ENCODE measurements at regions not wholly inside any gene's neighbourhood (a gene's known extent, or its start where the extent isn't known, plus 50 kb on each side); places are given as distances from the start of the nearest gene placed in this dataset.

DNA sequence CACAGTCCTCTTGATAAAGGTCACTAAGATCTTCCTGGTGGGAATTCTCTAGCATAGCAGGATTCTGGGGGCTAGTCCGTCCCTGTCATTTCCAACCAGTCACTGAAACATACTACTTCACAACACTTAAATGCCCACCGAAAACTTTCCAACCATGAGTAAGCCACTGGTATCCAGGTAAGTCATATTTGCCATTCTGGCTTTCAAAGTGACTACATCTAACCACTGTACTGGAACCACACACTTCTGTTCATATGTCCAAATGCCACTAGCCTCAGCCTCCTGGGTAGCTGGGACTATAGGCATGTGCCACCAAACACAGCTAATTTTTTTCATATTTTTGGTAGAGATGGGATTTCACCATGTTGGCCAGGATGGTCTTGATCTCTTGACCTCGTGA lies 64.3 kb upstream of the VANGL1 start:
- DNase-seq, result no peak

DNA sequence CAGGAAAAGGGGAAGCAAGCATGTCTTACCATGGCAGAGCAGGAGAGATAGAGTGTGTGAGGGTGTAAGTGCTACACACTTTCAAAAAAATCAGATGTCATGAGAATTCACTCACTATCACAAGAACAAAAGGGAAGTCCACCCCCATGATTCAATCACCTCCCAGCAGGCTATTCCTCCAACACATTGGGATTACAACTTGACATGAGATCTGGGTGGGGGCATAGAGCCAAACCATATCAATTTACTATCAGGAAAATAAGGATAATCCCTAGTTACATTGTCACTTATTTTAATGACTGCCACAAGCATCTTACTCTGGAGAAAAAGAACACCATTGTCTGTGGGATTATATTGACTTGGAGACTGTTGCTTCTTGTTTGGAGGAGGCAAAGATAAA lies 66.1 kb upstream of the VANGL1 start:
- DNase-seq, result no peak

DNA sequence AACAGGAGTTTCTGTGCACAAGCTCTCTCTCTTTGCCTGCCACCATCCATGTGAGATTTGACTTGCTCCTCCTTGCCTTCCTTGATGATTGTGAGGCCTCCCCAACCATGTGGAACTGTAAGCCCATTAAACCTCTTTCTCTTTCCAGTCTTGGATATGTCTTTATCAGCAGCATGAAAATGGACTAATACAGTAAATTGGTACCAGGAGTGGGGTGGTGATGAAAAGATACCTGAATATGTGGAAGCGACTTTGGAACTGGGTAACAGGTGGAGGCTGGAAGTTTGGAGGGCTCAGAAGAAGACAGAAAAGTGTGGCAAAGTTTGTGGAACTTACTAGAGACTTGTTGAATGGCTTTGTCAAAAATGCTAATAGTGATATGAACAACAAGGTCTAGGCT lies 69.1 kb upstream of the VANGL1 start:
- no peak for DNase-seq

DNA sequence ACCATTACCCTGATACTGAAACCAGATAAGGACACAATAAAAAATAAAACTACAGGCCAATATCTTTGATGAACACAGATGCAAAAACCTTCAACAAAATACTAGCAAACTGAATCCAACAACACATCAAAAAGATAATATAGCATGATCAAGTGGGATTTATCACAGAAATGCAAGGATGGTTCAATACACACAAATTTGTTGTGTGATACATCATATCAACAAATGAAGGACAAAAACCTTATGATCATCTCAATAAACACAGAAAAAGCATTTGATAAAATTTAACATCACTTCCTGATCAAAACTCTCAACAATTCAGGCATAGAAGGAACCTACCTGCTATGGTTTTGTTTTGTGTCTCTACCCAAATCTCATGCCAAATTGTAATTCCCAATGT lies 74.3 kb upstream of the VANGL1 start:
- DNase-seq, result no peak

DNA sequence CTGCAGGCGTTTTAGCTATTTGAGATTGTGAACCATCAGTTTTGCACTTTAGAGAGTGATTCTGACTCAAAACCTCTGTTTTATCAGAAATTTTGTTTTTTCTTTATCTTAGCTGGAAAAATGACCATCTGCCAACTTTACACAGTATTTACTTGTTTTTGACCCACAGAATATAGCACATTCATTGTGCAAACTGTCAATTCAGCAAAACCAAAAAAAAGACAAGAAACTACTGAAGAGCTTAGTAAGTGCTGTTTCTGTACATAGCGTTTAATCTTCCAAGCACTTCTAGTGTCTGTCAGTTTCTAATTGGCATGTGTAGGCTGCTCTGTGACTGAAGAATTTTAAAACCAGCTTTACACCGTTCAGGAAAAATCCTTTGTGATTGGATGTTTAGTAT lies 76.0 kb upstream of the VANGL1 start:
- no peak for DNase-seq

DNA sequence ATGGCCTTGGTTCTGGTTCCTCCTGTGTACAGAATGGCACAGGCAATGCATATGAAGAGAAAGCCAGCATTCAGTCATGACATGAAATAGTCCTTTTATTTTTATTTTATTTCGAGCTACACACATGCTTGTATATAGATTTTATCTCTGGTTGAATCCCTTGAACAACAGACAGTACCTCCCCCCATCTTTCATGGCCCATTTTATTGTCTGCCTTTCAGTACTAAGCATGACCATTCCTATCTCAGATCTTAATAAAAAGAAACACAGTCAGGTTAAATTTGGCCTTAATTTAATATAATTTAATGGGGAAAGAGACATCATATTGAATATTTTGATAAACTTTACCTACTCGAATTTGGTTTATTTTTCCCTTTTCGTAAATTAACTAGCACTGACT lies 76.4 kb upstream of the VANGL1 start:
- no peak for DNase-seq

DNA sequence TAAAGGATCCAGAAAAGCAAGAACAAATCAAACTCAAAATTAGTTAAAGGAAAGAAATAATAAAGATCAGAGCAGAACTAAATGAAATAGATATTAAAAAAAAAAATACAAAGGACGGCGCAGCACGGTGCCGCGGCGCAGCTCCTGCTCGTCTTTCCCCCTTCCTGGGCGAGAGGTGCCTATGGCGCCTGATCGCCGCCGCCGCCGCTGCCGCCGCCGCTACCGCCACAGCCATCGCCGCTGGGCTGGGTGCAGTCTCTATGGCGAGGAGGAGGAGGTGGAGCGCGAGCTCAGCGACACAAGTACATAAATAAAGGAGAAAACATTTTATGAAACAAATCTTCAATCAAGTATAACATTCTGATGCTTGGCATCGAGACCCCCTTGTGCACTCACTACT lies 77.6 kb upstream of the VANGL1 start:
- no peak for DNase-seq

DNA sequence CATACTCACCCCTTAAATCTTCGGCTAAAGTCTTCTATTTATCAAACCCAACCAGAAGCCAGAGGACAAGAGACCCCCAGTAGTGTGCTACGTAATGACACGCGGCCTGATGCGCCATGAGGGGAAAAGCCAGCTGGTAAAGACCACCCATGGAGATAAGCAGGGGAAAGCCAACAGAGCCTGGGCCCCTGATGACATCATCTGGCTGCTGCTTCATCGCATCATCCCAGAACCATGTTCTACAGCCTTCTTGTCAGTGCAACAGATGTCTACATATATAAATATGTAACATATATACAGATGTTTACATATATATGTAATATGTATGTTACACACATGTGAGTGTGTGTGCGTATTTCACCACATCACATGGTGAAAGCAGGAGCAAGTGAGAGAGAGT lies 81.7 kb upstream of the VANGL1 start:
- no peak for DNase-seq

DNA sequence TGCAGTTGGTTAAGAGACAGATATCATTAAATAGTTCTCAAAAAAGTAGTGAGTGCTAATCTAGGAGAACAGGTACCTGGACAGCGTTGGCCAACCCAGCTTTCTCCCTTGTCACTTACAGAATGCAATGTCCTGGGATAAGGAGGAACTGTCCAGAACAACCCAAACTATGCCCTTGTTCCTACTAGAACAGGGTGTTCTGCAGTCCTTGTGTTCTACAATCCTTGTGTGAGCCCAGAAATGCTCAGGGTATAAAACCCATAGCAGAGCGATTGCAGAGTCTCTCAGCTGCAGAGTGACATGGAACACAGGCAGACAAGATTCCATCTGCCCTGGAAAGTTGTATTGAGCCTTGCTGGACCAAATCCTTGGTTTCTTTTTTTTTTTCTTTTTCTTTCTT lies 83.5 kb upstream of the VANGL1 start:
- DNase-seq, result no peak

DNA sequence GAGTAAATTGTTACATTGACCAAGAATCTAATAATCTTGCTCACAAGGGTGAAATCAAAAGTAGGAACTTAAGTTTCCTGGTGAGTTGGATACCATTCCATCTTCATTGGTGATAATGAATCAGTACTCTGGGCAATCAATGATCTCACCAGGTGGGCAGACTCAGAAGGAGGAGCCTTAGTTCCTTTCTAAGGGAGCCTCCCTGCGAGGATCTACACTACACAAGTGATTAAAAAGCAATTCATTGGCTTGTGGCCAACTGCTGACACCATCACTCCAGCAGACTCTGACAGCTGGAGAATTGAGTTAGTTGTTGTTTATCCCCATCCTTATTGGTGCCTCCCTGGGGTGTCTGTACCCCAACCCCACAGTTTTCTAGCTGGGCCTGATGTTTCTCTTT lies 84.1 kb upstream of the VANGL1 start:
- DNase-seq, result no peak

DNA sequence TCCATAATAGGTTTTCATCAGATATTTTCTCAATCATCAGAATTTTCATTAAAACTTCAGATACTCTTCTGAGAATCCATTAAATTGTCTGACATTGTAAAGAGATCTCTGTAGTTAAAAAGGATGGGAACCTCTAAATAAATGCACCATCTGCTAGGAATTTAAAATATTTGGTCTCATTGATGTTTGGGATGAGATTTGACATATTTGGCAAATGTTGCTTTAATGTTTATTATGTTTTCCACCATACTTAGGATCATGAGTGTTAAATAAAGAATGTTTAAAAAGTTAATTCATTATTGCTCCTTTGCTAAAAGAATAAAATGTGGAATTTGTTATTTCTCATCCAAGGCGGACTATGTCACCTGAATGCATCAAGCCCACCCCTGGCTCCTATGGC lies 85.5 kb upstream of the VANGL1 start:
- DNase-seq, result no peak

DNA sequence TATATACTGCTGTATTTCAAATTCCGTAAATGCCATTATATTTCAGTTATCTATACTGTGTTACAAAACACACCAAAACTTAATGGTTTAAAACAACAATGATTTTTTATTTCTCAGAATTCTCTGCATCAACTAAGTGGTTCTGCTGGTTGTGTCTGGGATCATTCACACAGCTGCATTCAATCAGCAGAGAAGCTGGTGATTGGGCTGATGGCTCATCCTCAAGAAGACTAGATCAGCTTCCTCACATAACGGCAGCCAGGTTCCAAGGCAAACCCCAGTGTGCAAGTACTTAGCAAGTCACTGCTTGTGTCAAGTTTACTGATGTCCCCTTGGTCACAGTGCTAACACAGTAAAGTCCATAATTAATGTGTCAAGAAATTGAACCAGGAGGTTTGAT lies 86.3 kb upstream of the VANGL1 start:
- no peak for DNase-seq

DNA sequence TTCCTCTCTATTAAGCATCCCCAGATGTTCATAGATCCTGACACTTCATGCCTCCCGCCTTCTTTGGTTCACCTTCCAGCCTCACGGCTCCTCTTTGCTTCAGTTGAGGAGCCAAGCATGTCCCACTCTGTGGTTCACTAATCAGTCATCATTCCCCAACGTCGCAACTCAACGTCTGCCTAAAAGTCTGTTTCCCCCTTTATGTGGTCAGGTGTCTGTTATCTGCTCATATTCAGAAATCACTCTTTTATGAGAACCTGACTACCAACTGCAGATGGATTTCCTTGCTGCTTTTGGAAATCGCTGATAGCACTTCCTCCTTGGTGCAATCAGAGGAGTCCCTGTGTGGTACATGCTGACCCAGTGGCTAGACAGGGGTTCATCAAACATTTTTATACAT lies 94.1 kb upstream of the VANGL1 start:
- DNase-seq, result no peak

DNA sequence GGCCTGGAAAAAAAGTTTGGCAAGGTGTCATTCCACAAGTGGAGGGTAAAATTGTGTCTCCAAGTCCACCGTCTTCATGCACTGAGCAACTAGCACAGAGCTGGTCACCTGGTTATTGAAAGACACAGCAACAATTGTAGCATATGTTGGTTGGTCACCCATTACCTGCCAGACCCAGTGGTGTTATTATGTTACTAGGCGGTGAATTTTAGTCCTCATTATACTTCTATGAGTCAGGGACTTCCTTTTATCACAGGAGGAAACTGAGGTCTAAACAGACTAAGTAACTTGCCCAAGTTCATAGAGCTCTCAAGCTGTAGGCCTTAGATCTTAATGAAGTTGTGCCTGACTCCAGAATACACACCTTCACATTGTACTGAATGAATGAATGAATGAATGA lies 94.9 kb upstream of the VANGL1 start:
- no peak for DNase-seq

DNA sequence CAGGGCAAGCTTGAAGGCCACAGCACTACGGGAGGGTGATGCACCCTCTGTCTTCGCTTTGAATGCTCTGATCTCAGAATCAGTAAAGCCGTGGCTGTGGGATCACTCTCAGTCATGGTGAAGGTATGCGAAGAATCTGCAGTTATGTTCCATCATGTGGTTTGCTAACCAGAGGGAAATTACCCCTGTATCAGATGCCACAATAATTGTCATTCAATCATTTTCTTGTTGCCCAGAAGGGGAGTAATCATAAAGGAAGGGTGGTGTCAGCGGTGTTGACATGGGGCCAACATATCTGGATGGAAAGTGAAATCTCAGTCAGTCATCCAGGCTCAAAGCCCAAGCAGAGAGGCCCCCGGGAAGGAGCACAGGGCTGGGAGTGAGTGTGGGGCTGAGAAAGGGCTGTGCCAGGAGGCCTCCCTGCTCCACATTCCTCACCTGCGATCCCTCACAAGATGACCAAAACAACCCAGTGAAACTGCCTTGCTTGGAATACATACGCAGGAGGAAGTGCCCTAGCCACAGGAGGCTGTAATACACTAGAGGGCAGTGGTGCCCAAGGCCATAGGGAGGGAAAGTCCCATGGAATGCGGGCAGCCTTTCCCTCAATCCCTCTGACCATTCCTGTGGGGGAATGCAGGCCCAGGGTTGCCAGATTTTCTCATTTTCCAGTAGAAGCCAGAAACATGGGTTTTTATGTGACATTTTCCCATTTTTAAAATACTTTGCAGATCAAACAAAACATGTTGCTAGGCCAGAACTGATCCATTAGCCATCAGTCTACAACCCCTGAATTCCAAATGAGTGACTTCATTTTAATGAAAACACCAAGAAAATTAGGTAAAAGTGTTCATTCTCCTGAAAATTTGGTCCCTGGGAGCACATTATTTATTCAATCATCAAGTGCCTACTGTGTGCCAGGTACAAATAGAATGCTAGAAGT lies 95.7 kb upstream of the VANGL1 start:
- DNase-seq, result no peak

DNA sequence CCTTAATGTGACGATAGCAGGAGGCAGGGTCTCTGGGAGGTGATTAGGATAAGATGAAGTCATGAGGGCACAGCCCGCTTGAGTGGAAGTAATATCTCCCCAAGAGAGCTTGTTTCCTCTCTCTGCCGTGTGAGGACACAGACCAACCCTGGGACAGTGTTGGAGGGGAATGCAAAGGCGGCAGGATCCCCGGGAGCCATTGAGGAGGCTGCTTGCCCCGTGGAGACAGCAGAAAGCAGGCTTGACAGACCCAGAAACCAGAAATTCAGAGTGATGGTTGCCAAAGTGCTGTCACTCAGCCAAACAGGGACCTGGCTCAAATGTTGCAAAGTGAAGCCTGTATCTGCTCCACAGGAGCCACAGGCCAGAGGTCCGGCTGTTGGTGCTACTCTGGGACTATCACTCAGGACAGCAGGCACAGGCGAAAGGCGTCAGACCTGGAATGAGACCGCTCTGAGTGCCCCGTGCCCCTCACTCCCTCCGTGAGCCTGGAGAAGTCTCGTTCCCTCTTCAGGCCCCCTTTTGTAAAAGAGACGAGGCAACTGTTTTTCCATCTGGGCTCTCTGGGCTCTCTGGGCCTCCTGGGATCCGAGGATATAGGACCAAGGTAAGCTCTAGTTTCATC lies 96.6 kb upstream of the VANGL1 start:
- no peak for DNase-seq

DNA sequence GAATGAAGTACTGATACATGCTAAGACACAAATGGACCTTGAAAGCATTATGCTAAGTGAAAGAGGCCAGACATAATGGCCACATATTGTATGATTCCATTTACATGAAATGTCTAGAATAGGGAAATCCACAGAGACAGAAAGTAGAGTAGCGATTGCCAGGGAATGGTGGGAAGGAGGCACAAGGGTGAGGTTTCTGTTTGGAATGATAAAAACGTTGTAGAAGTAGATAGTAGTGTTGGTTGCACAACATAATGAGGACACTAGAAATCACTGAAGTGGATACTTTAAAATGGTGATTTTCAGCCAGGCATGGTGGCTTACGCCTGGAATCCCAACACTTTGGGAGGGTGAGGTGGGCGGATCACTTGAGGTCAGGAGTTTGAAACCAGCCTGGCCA lies 97.6 kb upstream of the VANGL1 start:
- DNase-seq, result no peak

DNA sequence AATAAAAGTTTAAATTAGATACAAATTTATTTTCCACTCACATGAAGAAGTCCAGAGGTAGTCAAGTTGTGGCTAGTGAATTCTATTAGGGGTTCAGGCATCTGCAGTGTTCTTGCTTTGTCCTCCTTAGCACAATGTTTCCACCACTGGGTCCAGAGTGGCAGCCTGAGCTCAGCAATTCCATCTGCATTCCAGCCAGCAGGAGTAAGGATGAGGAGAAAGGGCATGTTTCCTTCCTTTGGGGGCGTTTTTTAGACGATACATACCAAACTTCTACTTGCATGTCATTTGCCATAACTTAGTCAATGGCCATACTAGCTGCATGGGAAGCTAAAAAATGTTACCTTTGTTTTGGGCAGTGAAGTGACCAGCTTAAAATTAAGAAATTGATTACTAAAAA lies 98.5 kb upstream of the VANGL1 start:
- no peak for DNase-seq

DNA sequence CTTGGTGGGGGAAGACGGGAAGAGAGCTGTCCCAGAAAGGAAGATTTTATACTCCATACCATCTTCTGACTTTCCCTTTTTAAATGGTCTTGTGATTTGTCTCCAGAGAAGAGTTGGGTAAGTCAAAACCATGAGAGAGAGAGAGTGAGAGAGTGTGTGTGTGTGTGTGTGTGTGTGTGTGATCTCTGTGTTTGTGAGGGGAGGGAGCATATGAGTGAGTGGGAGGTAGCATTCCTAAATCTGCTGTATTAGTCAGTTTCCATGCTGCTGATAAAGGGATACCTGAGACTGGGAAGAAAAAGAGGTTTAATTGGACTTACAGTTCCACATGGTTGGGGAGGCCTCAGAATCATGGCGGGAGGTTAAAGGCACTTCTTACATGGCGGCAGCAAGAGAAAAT lies 102.0 kb upstream of the VANGL1 start:
- DNase-seq, result no peak

DNA sequence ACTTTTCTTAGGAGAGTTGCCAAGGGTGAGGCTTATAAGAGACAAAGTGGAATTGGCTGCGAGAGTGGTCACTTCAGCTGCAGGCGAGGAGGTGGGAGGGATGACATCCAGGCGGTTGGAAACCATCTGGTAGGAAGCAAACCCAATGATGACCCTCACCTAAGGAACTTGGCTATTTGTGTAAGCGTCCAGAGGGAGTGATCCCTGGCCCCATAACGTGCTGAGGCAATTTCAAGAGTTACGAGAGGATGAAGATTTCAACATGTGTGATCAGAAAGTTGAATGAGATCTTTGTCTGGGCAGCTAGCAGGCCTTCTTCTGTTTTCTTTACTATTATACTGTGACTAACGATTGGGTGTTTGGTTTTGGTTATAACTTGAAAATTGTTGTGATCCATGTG lies 102.7 kb upstream of the VANGL1 start:
- no peak for DNase-seq

DNA sequence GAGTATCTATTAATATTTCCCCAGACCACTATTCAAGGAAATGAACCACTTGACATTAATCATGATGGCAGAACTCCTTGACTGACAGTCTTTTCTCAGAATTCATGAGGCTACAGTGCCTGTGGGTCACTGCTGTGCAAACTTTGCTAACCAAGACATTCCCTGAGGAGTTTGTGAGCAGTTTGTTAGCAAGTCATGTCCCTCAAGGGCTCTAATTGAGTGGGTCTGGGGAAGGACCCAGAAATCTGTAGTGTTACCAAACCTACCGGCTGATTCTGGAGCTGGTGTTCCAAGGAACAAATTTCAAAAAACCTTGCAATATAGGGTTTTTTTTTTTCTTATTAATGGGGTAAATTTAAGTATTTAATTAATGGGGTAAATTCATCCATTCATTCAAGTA lies 103.2 kb upstream of the VANGL1 start:
- no peak for DNase-seq

DNA sequence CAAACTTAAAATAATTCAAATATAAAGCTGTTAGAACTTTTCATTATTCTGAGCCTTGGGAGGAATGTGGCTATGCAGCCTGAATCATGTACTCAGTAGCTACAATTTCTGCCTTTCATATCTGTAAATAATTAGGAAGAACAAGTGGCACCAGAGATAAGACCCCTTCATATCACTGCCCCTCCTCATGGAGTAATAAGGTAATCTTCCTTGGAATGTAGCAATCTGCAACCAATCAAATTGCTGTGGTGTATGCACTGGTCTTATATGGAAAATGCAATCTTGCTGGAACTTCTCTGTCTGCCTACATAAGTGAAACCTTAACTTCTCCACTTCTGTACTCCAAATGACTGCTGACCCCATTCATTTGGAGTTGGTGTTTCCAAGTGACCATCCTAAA lies 104.4 kb upstream of the VANGL1 start:
- DNase-seq, result no peak

DNA sequence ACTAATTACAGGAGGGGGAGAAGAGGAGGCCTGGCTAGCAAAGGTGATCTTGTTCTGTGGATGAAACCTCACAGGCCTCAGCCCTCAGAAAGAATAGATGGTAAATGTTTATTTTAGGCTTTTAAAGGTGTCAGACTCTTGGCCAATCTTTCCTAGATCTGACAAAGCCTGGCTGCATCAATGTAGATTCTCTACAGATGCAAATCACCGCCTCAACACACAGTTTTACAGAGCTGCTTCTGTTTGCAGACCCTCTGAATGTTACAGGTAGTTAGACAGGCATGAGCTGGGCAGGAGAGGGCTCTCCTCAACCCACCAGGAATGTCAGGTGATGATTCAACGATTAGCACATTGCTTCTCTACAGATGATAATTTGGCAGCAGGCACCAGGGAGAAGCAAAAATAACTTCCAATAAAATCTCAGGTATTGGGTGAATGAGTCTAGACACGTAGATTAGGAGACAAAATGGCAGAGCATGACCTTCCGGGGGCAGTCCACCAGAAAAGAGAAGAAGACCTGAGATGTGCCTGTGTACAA lies 105.4 kb upstream of the VANGL1 start:
- DNase-seq, result no peak

DNA sequence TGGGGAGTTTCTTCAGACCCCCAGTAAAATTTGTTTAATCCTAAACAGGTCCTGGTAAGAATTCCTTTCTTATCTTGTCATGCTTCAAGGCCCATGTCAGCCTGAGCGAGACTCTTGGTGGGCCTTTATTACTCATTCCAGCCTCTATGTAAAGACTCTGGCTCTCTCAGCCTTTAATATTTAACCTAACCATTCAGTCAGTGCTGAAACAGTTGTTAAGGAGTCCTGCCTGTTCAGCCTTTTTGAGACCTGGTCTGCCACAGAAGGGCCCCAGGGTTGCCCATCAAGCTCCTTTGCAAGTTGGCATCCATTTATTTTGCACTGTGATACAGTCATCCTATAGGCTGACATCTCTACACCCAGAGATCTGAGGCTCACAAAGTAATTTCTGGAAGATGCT lies 107.7 kb upstream of the VANGL1 start:
- DNase-seq, result no peak

Measured in NK-92 treated with Interleukin-12 subunit alpha and Interleukin-12 subunit beta, amount 100 ng/mL, for 24 hours (cell line).